Loucy (cell line): ENCODE measurements at regions not wholly inside any gene's neighbourhood (a gene's known extent, or its start where the extent isn't known, plus 50 kb on each side); places are given as distances from the start of the nearest gene placed in this dataset.

Experiments
- EZH2phosphoT487 ChIP-seq: fragments of 200-600 bp; IDR thresholded peaks from 2 replicates; pipeline ENCODE4 v1.6.1; 2018; ENCODE audit warnings: antibody characterized with exemption, mild to moderate bottlenecking, moderate library complexity, borderline replicate concordance
- TF ChIP-seq, protein P1 (sequence below): fragments of 200-600 bp; sonication (generic); conservative IDR thresholded peaks from 2 replicates; pipeline ENCODE4 v1.5.1; 2014; ENCODE audit warnings: mild to moderate bottlenecking, antibody characterized with exemption, low read length

DNA sequence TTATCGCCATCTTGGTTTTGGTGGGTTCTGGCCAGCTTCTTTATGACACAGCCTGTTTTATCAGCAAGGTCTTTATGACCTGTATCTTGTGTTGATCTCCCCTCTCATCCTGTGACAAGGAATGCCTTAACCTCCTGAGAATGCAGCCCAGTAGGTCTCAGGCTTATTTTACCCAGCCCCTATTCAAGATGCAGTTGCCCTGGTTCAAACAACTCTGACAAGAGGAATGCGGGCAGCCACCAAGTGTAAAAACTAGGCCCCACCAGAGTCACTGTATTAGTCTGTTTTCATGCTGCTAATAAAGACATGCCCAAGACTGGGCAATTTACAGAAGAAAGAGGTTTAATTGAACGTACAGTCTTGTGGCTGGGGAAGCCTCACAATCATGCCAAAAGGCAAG, 671.3 kb downstream of the SORCS1 start:
- TF ChIP-seq, protein P1, sequence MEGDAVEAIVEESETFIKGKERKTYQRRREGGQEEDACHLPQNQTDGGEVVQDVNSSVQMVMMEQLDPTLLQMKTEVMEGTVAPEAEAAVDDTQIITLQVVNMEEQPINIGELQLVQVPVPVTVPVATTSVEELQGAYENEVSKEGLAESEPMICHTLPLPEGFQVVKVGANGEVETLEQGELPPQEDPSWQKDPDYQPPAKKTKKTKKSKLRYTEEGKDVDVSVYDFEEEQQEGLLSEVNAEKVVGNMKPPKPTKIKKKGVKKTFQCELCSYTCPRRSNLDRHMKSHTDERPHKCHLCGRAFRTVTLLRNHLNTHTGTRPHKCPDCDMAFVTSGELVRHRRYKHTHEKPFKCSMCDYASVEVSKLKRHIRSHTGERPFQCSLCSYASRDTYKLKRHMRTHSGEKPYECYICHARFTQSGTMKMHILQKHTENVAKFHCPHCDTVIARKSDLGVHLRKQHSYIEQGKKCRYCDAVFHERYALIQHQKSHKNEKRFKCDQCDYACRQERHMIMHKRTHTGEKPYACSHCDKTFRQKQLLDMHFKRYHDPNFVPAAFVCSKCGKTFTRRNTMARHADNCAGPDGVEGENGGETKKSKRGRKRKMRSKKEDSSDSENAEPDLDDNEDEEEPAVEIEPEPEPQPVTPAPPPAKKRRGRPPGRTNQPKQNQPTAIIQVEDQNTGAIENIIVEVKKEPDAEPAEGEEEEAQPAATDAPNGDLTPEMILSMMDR: no peak
- TF ChIP-seq EZH2phosphoT487: no peak
